Stimulated activated CD4-positive, alpha-beta T cell treated with anti-CD3 and anti-CD28 coated beads, Interleukin-15, amount 100 ng/mL, for 24 hours (primary cell): ENCODE measurements at regions not wholly inside any gene's neighbourhood (a gene's known extent, or its start where the extent isn't known, plus 50 kb on each side); places are given as distances from the start of the nearest gene placed in this dataset.

Source experiments
- DNase-seq: peaks from one replicate; pipeline ENCODE4 v3.0.0-alpha.2; 2020

GRCh38 chr6:2502096-2502997, 248.4 kb downstream of the MYLK4 start:
- no peak for DNase-seq

- DNase-seq, result no peak
These were observed 252.6 kb downstream of the MYLK4 start for GRCh38 chr6:2497922-2498623.

- no peak for DNase-seq
These were observed 250.9 kb upstream of the GMDS start for GRCh38 chr6:2496291-2496690.

GRCh38 chr6:2492686-2493523, 247.5 kb upstream of the GMDS start:
- no peak for DNase-seq

GRCh38 chr6:2491137-2491536, 245.7 kb upstream of the GMDS start:
- no peak for DNase-seq

- no peak for DNase-seq
These were observed 243.2 kb upstream of the GMDS start for GRCh38 chr6:2488578-2488977.

- no peak for DNase-seq
These were observed 239.7 kb upstream of the GMDS start for GRCh38 chr6:2485116-2485515.

GRCh38 chr6:2482773-2483172, 237.4 kb upstream of the GMDS start:
- DNase-seq, result no peak

GRCh38 chr6:2481307-2481706, 235.9 kb upstream of the GMDS start:
- DNase-seq, result no peak

GRCh38 chr6:2480267-2480966, 235.0 kb upstream of the GMDS start:
- DNase-seq, result no peak

- no peak for DNase-seq
These were observed 232.8 kb upstream of the GMDS start for GRCh38 chr6:2478200-2478599.

GRCh38 chr6:2477666-2478065, 232.3 kb upstream of the GMDS start:
- DNase-seq, result no peak

GRCh38 chr6:2477250-2477649, 231.8 kb upstream of the GMDS start:
- DNase-seq, result no peak

GRCh38 chr6:2476376-2476775, 231.0 kb upstream of the GMDS start:
- DNase-seq, result no peak

- DNase-seq, result no peak
These were observed 226.1 kb upstream of the GMDS start for GRCh38 chr6:2471472-2471871.

GRCh38 chr6:2469428-2469827, 224.0 kb upstream of the GMDS start:
- DNase-seq, result no peak

GRCh38 chr6:2468601-2468955, 223.2 kb upstream of the GMDS start:
- DNase-seq, result no peak

GRCh38 chr6:2467929-2468600, 222.7 kb upstream of the GMDS start:
- DNase-seq, result no peak

GRCh38 chr6:2465336-2465735, 219.9 kb upstream of the GMDS start:
- DNase-seq, result no peak

GRCh38 chr6:2464641-2465040, 219.2 kb upstream of the GMDS start:
- DNase-seq, result no peak

GRCh38 chr6:2462831-2463230, 217.4 kb upstream of the GMDS start:
- DNase-seq, result no peak

GRCh38 chr6:2460216-2460745, 214.9 kb upstream of the GMDS start:
- no peak for DNase-seq
